ENCODE measurements at regions not wholly inside any gene's neighbourhood (a gene's known extent, or its start where the extent isn't known, plus 50 kb on each side); places are given as distances from the start of the nearest gene placed in this dataset.
"Not testable (repeated sequence)": the region's sequence is repeated elsewhere in the genome, so short reads cannot be mapped to it uniquely, and the experiment has no call there.

DNA sequence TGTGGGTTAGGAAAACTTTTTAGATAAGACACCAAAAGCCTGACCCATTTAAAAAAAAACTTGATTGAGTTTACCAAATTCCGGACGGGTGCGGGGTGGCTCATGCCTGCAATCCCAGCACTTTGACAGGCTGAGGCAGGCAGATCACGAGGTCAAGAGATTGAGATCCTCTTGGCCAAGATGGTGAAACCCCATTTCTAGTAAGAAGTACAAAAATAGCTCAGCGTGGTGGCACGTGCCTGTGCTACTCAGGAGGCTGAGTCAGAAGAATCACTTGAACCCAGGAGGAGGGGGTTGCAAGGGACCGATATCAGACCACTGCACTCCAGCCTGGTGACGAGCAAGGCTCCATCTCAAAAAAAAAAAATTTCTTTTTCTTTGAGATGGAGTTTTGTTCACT lies 307.8 kb upstream of the USP9Y start:
- Mint-ChIP-seq H3K27me3 (no peaks in the 10 kb centered on the region), H3K4me3 (no peak overlapping the region), H3K9me3 (no peaks in the 10 kb centered on the region), H3K36me3 (no peaks in the 10 kb centered on the region), H3K4me1 (no peaks in the 10 kb centered on the region), H3K27ac (no peak overlapping the region)
- no peak for DNase-seq (ENCODE audit: low spot score in 2 of 2)
- ATAC-seq (ENCODE audit: low read depth) = no peak

DNA sequence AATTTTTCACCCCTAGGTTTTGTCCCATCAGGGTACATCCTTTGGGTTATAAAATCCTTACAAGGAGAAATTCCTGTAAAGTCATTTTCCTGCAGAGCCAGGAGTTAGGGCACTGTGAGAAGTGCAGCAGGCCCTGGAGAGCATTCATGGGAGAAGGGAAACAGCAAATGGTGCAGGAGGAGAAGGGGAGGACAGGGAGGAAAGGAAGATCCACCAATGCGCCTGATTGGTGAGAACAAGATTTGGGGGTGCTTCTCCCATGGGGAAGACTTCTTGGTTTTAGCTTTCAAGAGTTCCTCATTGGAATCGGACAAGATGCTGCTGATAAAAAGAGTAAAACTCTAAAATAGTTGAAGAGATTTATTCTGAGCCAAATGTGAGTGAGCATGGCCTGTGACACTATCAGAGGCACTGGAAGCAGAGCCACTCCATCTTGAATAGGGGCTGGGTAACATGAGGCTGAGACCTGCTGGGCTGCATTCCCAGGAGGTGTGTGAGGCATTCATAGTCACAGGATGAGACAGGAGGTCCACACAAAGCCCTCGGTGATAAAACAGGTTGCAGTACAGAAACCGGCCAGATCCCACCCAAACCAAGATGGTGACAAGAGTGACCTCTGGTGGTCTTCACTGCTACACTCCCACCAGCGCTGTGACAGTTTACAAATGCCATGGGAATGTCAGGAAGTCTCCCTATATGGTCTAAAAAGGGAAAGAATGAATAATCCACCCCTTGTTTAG lies 305.5 kb upstream of the USP9Y start:
- H3K27ac Mint-ChIP-seq; DNase-seq (ENCODE audit: low spot score in 2 of 2); H3K4me3 Mint-ChIP-seq; H3K27me3 Mint-ChIP-seq; H3K36me3 Mint-ChIP-seq; H3K9me3 Mint-ChIP-seq; H3K4me1 Mint-ChIP-seq; ATAC-seq (ENCODE audit: low read depth): not testable (repeated sequence)

DNA sequence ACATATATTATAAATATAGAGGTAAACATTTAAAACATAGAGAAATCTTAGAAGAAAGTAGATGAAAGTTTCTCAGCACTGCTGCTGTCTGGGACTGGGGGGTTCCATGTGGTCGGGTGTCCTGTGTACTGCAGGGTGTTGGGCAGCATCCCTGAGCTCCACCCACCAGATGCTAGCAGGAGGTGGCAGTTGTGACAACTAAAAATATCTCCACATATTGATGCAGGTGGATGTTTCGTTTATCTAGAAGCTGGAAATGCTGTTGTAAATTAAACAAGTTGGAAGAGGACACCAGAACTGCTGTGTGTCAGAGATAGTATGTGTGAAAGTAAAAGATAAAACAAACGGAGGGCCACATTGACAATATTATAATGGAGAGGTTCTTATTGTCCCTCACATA lies 297.1 kb upstream of the USP9Y start:
- Mint-ChIP-seq H3K27me3 (peaks cover 1% of the 10 kb centered on the region), H3K36me3 (no peaks in the 10 kb centered on the region), H3K4me1 (no peaks in the 10 kb centered on the region), H3K9me3 (peaks cover 6% of the 10 kb centered on the region), H3K27ac (no peak overlapping the region), H3K4me3 (no peak overlapping the region)
- DNase-seq (ENCODE audit: low spot score in 2 of 2) = no peak
- ATAC-seq (ENCODE audit: low read depth) = no peak

DNA sequence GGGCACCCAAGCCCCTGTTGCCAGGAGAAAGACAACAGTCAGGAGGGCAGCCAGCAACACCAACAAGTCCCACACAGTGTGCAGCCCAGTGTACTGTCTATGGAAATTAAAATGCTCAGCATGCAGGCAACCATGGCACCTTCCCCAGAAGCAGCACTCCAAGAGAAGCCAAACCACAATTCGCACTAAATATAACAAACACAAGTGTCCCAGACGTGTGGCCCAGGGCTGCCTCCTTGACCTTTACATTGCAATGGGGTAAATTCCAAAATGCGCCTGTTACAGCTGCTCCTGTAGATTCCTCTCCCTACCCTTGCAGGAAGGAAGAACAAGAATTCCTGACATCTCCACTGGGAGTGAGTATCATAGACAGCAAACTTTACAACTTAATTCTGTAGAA lies 292.8 kb upstream of the USP9Y start:
- no peak for ATAC-seq (ENCODE audit: low read depth)
- H3K4me1 Mint-ChIP-seq = no peaks in the 10 kb centered on the region

DNA sequence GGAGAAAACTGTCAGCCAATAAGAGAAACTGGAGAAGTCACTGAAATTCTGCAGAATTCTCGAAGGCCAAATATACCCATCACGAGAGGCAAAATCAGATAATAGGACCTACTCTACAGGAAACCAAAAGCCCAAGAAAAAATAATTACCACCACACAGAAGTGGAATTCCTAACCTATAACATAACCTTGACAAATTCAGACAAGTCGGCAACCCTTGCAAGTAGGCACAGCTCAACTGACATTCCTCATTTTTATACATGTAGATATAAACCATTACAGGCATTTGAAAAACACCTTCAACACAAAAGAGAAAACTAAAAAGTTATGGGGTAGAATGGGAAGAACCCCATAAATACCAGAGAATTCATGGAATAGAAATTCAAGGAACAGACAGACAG lies 290.3 kb upstream of the USP9Y start:
- no peak for DNase-seq (ENCODE audit: low spot score in 2 of 2)
- Mint-ChIP-seq H3K27ac (no peak overlapping the region), H3K27me3 (peaks cover 4% of the 10 kb centered on the region), H3K4me1 (no peaks in the 10 kb centered on the region), H3K4me3 (no peak overlapping the region), H3K9me3 (peaks cover 6% of the 10 kb centered on the region), H3K36me3 (no peaks in the 10 kb centered on the region)
- no peak for ATAC-seq (ENCODE audit: low read depth)

More for the DNA sequence above, 292.8 kb upstream of the USP9Y start:
- peaks cover 4% of the 10 kb centered on the region for H3K27me3 Mint-ChIP-seq
- H3K4me3 Mint-ChIP-seq = no peak overlapping the region
- H3K9me3 Mint-ChIP-seq = peaks cover 7% of the 10 kb centered on the region
- DNase-seq (ENCODE audit: low spot score in 2 of 2) = no peak
- H3K27ac Mint-ChIP-seq = no peak overlapping the region
- H3K36me3 Mint-ChIP-seq = no peaks in the 10 kb centered on the region

DNA sequence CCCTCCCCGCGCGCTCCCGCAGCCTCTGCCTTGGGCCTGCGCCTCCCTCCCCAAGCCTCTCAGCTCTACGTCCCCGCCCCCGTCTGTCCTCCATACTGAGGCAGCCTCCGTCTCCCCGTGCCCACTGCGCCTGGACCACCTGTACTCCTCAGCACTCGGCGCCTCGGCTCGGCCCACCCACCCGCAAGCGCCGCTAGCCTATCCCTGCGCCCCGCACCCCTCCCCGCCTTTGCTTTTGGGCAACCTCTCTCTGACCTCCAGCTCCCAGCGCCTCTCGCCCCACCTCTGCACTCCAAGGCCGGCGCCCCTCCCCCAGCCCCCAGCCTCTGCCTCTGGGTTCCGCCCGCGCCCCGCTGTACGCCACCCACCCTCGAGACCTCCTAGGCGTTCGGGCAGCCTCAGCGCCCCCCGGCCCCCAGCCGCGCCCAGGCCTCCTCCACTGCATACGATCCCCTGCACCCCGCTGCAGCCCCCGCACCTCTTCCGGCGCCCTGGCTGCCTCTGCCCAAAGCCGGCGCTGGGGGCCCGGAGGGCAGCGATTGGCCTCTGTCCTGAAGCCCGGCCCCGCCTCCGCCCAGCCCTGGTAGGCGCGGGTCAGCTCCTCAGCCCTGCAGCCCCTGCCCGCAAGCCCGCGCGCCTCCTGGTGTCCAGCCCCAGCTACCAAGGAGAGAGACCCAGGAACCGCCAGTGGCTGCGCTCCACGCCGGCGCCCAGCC lies 279.8 kb upstream of the USP9Y start:
- H3K36me3 Mint-ChIP-seq = no peaks in the 10 kb centered on the region
- peaks cover 2% of the 10 kb centered on the region for H3K4me1 Mint-ChIP-seq
- peaks cover 9% of the 10 kb centered on the region for H3K27me3 Mint-ChIP-seq
- ATAC-seq (ENCODE audit: low read depth) = no peak
- no peak overlapping the region for H3K4me3 Mint-ChIP-seq
- H3K27ac Mint-ChIP-seq = no peak overlapping the region
- peaks cover 1% of the 10 kb centered on the region for H3K9me3 Mint-ChIP-seq
- DNase-seq (ENCODE audit: low spot score in 2 of 2) = no peak

DNA sequence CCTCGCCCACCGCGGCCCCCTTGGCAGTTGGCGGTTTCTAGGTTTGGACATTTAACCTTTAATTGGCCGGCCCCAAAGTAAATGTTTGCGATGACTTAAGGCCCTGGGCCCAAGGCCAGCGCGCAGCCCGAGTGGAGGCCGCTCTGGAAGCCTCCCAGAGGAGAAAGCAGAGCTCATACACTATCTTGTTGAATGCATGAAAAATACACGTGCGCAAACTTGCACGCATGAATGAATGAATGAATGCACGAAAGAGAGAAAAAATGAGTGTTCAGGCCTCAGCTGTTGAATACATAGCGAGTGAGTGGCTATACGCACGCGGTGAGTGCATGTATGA lies 279.3 kb upstream of the USP9Y start:
- no peak overlapping the region for H3K4me3 Mint-ChIP-seq
- H3K4me1 Mint-ChIP-seq = peaks cover 2% of the 10 kb centered on the region
- H3K9me3 Mint-ChIP-seq = peaks cover 1% of the 10 kb centered on the region

DNA sequence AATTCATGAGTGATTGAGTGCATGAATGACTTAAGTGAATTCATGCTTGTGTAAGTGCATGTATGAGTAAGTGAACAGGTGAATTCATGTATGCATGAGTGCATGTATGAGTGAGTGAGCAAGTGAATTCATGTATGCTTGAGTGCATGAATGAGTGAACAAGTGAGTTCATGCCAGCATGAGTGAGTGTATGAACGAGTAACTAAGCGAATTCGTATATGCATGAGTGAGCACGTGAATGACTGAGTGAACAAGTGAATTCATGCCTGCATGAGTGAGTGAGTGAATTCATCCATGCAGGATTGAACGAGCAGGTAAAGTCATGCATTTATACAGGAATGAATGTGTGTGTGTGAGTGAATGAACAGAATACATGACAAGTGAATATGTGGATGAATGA lies 278.5 kb upstream of the USP9Y start:
- DNase-seq (ENCODE audit: low spot score in 2 of 2) = no peak
- ATAC-seq (ENCODE audit: low read depth) = no peak
- H3K4me1 Mint-ChIP-seq = peaks cover 2% of the 10 kb centered on the region
- H3K9me3 Mint-ChIP-seq = peaks cover 1% of the 10 kb centered on the region
- peaks cover 9% of the 10 kb centered on the region for H3K27me3 Mint-ChIP-seq
- H3K27ac Mint-ChIP-seq = no peak overlapping the region
- no peaks in the 10 kb centered on the region for H3K36me3 Mint-ChIP-seq
- no peak overlapping the region for H3K4me3 Mint-ChIP-seq

More for the DNA sequence above, 279.3 kb upstream of the USP9Y start:
- DNase-seq (ENCODE audit: low spot score in 2 of 2) (no peak), ATAC-seq (ENCODE audit: low read depth) (no peak)
- Mint-ChIP-seq H3K27ac (no peak overlapping the region), H3K27me3 (peaks cover 9% of the 10 kb centered on the region), H3K36me3 (no peaks in the 10 kb centered on the region)

DNA sequence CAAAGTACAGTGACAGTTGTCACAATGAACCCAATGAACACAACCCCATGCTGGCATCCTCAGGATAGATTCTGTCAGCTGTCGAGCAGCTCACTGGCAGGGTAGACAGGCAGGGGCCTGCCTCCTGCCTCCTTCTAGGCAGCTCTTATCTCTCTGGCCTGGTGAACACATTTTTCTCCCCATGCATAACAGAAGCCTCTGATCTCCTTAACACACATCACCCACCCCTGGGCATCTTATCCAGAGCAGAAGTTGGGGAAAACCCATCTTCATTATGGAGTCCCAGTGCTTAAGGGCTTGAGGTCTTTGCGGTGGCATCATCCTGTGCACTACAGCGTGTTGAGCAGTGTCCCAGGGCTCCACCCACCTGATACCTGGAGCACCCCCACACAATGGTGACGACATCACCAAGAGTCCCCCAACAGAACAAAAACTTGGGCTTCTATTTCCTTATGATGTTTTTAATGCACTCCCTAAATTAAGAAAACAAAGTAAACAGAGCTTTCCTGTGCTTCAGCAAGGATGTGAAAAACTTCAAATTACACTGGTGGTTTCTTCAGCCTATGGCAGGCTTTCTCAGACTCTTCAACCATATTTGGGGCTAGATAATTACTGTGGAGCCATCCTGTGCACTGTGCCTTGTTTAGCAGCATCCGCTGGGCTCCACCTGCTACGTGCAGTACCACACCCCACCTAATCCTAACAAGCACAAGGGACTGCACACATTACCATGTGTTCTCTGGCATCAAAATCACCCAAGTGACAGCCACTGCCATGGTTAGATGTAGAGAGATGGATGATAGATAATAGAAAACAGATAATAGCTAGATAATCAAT lies 277.4 kb upstream of the USP9Y start:
- H3K9me3 Mint-ChIP-seq = peaks cover 1% of the 10 kb centered on the region
- no peak overlapping the region for H3K4me3 Mint-ChIP-seq
- H3K27ac Mint-ChIP-seq = no peak overlapping the region
- H3K27me3 Mint-ChIP-seq = peaks cover 9% of the 10 kb centered on the region
- H3K36me3 Mint-ChIP-seq = no peaks in the 10 kb centered on the region
- H3K4me1 Mint-ChIP-seq = no peaks in the 10 kb centered on the region
- no peak for DNase-seq (ENCODE audit: low spot score in 2 of 2)
- ATAC-seq (ENCODE audit: low read depth) = no peak

DNA sequence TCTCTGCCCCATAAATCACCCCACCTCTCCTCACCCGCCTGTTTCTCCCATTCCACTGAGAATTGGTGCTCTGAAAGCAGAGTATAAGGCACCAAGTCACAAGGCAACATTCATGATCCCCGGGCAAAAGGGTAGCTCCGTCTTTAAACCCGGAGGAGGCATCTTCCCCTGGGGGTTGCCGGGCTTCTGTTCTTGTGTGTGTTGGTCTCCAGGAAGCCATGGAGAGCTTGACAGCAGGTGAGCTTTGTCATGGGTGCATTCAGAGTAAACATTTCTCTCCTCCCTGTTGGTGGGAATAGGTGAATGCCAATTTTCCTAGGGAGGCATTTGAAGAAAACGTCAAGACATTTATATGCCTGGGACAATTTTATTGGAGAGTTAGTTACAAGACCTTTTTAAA lies 275.5 kb upstream of the USP9Y start:
- no peaks in the 10 kb centered on the region for H3K36me3 Mint-ChIP-seq
- peaks cover 9% of the 10 kb centered on the region for H3K27me3 Mint-ChIP-seq
- no peak overlapping the region for H3K4me3 Mint-ChIP-seq
- H3K4me1 Mint-ChIP-seq = no peaks in the 10 kb centered on the region
- DNase-seq (ENCODE audit: low spot score in 2 of 2) (no peak), ATAC-seq (ENCODE audit: low read depth) (no peak)
- H3K9me3 Mint-ChIP-seq = peaks cover 1% of the 10 kb centered on the region
- no peak overlapping the region for H3K27ac Mint-ChIP-seq

DNA sequence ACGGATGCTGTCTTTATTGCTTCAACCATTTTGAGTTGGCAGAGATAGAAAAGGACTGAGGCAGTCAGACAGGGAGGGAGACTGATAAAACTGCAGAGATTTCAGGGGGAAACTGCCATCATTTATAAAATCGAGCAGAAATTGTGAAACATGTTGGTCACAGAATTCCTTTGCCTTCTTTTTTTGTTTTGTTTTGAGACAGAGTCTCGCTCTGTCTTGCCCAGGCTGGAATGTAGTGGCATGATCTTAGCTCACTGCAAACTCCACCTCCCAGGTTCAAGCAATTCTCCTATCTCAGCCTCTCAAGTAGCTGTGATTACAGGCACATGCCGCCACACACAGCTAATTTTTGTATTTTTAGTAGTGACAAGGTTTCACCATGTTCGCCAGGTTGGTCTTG lies 273.7 kb upstream of the USP9Y start:
- Mint-ChIP-seq H3K9me3 (peaks cover 1% of the 10 kb centered on the region), H3K27ac (no peak overlapping the region), H3K4me1 (no peaks in the 10 kb centered on the region), H3K27me3 (peaks cover 5% of the 10 kb centered on the region), H3K36me3 (no peaks in the 10 kb centered on the region), H3K4me3 (no peak overlapping the region)
- DNase-seq (ENCODE audit: low spot score in 2 of 2) (no peak), ATAC-seq (ENCODE audit: low read depth) (no peak)

DNA sequence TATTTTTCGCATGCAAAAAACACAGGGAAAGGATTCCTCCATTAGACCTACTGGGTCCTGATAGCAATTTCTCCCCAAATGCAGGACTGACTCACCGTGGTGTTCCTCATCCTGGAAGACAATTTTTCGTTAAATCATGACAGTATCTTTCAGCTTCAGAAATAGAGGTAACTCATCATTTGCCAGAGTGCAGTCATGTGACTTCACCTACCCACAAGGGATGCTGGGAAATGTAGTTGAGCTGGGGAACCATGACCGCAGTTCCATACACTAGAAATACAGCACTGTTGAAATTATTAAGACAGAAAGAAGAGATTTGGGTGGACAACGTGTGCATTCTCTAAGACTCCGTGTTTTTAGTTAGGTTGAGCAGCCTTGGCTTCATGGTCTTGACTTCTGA lies 269.5 kb upstream of the USP9Y start:
- H3K4me3 Mint-ChIP-seq = no peak overlapping the region
- H3K36me3 Mint-ChIP-seq = no peaks in the 10 kb centered on the region
- DNase-seq (ENCODE audit: low spot score in 2 of 2) = no peak
- H3K9me3 Mint-ChIP-seq = no peaks in the 10 kb centered on the region
- no peak overlapping the region for H3K27ac Mint-ChIP-seq
- no peaks in the 10 kb centered on the region for H3K27me3 Mint-ChIP-seq
- no peak for ATAC-seq (ENCODE audit: low read depth)
- H3K4me1 Mint-ChIP-seq = no peaks in the 10 kb centered on the region

DNA sequence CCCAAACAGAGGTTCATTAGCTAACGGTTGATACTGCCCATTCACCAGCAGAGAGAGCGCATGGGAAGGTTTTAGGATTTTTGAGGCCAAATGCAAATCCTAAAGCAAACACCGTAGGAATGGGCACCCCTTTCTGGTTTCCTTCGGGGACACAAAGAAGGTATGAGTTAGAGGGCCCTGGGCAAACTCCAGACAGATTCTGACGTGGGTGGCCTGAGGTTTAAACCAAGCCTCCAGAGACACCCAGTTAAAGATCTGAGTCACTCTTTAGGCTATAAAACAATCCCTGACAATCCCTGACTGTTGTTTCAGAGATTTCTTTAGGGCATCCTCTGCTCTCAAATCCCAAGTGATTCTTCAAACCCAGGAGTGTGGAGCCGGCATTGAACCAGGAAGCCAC lies 262.2 kb upstream of the USP9Y start:
- H3K27ac Mint-ChIP-seq; DNase-seq (ENCODE audit: low spot score in 2 of 2); H3K36me3 Mint-ChIP-seq; H3K27me3 Mint-ChIP-seq; ATAC-seq (ENCODE audit: low read depth); H3K4me3 Mint-ChIP-seq; H3K4me1 Mint-ChIP-seq; H3K9me3 Mint-ChIP-seq: not testable (repeated sequence)

DNA sequence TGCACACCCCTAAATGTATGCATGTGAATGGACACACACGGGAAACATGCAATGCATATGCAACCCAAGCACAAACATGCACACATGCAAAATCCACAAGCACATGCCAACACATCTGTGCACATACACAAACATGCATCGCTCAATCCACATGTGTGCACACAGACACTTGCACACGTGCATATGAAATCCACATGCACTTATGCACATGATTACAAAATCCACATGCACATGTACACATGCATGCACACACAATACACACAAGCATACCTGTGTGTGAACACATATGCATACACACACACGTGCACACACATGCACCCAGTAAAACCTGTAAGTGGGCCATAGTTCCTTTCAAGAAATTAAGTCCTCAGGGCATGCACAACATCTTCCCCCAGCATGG lies 256.8 kb upstream of the USP9Y start:
- Mint-ChIP-seq H3K27me3 (peaks cover 2% of the 10 kb centered on the region), H3K4me1 (no peaks in the 10 kb centered on the region), H3K27ac (no peak overlapping the region), H3K9me3 (peaks cover 5% of the 10 kb centered on the region), H3K36me3 (peaks cover 2% of the 10 kb centered on the region), H3K4me3 (no peak overlapping the region)
- no peak for ATAC-seq (ENCODE audit: low read depth)
- DNase-seq (ENCODE audit: low spot score in 2 of 2) = no peak

Measured in memory B cell (primary cell).